DOHH2 (cell line): ENCODE measurements at regions not wholly inside any gene's neighbourhood (a gene's known extent, or its start where the extent isn't known, plus 50 kb on each side); places are given as distances from the start of the nearest gene placed in this dataset.

Source experiments
- CTCF ChIP-seq: fragments of 200-600 bp; sonication (generic); IDR thresholded peaks from one replicate; pipeline ENCODE4 v1.5.1; 2014; ENCODE audit warnings: antibody characterized with exemption, mild to moderate bottlenecking, low read depth, low read length; ENCODE audit not compliant: poor library complexity, severe bottlenecking
- EZH2phosphoT487 ChIP-seq: fragments of 200-600 bp; sonication (generic); IDR thresholded peaks from 2 replicates; pipeline ENCODE4 v1.6.1; 2017; ENCODE audit warnings: borderline replicate concordance, mild to moderate bottlenecking, antibody characterized with exemption, low read length, moderate library complexity, mixed read lengths

- TF ChIP-seq CTCF (no peak), EZH2phosphoT487 (no peak)
Measured at GRCh38 chr2:41078341-41078740, 626.5 kb upstream of the SLC8A1 start.
